Muscle of arm (tissue), 1 donor: ENCODE measurements at regions not wholly inside any gene's neighbourhood (a gene's known extent, or its start where the extent isn't known, plus 50 kb on each side); places are given as distances from the start of the nearest gene placed in this dataset.

Experiments
- DNase-seq: peaks from one replicate; pipeline ENCODE4 v3.0.0-alpha.2; 2013

DNA sequence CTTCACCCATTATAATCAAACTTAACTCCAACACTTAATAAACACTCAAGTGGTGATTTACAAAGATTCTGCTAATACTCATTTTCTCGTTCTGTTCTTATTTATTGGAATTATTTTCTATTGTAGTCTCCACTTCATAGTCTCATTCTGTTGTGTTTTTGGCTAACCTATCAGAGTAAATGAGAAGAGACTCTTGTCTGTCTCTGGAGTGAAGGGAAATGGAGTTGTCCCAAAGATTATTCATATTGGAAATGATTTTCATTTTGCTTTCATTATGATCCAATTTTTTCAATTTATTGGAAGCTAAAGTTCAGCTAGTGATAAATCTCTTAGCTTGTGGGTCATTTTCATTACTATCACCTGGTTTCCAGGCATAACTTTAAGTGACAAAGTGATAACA is 454.9 kb upstream of the JAG1 start:
- DNase-seq = no peak

DNA sequence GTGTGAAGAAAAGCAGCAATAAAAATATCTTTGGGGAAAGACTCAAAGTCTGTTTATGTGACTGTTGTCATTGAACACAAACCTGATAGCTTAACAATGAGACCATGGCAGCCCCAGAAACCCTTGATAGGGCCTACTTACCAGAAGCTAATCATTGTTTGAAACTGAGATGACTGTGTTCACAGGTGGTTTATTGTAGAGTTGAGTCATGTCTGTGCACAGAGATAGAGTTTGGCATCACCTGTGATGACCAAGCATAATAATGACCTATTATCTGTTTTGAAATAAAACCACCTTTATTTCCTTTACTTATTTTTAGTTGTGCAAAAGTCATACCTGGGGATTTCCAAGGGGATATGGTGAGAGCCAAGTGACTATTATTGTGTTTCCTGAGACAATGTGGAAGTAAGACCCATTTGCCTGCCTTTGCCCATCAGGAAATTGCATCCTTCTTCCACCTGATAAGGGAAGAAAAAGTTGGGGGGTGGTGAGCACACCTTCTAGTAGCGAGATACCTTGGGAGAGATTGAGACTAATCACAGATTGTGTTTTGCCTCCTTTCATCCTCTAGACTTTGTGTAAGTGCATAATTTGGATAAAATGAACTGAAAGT is 456.9 kb upstream of the JAG1 start:
- no peak for DNase-seq

DNA sequence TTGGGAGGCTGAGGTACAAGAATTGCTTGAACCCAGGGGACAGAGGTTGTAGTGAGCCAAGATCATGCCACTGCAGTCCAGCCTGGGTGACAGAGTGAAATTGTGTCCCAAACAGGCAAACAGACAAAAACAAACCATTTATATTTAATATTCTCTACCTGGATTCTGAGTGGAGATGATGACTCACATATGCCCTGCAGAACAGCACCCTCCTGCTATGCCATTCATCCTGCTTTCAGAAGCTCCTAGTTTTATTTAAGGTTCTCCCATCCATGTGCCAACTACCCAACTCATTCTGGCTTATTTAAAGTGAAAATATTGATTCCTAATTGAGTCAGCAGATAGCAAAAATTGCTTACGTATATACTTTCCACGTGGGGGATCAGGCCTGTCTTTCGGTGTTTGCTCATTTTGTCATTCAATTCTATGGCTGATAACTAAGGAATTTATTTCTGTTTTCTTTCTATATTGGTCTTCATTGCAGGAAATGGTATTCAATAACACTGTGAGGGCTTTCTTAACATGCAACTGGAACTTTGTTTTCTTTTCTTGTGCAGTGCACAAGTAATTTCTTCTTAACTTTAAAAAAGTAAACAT is 459.1 kb upstream of the JAG1 start:
- DNase-seq = no peak

- DNase-seq = no peak
These were observed 462.9 kb upstream of the JAG1 start for GRCh38 chr20:11136691-11137090.

DNA sequence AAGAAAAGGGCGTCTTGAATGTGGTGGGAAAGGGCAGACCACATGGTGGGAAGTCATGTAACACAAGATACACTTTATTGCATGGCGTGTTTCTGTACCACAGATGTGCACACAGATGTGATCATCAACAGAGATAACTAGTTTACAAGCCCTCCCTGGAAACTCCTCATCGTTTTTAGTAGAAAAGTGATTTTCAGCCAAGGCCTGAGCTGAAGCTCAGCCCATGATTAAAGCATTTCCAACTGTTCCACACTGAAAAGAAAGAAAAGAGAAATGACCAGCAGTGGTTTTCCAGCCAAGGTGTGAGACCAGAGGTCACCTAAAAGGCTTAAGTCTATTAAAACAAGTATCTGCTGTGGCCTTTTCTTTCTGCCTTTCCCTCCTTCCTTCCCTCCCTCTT is 463.9 kb upstream of the JAG1 start:
- peak; percentile 54 for DNase-seq

- DNase-seq = no peak
These were observed 466.6 kb upstream of the JAG1 start for GRCh38 chr20:11140359-11140758.

DNA sequence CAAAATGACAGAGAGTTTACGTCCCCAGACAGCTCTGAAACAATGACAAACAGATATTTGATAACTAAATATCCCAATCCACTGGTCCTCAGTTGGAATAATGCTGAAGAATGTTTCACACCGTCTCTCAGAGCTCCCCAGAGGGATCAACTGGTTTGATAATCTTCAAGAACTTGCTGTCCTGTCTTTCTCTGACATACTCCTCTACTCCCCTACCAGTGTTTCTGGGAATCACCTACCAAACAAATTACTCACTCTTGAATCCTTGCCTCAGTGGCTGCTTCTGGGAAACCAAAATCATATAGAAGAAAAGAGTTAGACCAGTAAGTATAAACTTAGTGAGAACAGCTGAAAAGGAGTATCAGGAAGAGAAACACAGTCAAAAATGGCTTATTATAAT is 469.7 kb upstream of the JAG1 start:
- DNase-seq = no peak

DNA sequence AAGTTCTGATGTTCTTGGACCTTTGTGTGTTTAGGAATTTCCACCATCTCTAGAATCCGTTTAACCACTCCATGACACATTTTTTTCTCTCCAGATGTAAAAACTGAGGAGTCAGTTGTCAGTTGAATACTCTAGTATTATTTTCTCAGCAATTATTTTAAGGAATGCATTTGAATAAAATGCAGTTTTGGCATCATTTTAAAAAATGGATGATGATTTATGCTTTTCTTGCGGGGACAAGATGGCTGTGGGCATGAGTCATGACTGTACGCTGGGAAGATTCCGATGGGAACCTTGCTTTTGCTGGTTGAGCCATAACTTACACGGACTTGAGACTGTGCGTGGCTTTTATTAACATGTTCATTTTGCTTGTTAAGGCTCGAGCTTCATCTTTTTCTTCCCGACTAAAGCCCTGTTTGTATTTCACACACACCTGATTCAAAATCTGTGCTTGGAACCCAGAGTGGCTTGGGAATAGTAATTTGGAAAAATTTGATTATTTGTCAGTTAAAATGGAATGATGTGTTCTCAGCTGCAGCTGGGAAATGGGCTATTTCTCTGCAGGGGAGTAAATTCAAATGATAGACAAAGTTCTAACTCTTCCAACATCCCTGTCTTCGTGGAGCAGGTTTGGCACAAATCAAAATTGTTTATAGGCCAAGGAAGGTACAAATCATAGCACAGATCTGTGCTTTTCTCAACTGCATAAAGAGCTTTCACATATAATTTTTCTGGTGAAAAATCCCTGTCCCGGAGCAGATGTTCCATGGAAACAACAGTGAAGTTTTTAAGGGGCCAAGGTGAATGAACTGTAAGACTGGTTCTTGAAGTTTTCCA is 470.5 kb upstream of the JAG1 start:
- DNase-seq = peak; percentile 58

DNA sequence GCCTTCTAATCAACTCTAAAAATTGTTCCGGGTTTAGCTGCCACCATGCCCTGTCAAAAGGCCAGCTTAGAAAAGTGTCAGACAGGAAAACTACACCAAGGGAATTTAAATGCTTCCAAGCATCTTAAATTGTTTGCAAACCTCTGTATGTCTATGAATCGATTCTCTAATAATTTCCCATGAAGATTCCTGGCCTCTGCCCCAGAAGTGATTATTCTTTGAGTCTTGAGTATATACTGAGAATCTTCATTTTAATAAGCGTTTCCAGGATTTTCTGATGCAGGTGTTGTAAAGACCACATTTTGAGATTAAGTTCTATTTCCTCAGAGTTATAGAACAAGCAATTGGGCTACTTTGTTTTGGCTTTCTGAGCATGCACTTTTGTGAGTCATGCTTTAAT is 471.8 kb upstream of the JAG1 start:
- DNase-seq = peak; percentile 48

DNA sequence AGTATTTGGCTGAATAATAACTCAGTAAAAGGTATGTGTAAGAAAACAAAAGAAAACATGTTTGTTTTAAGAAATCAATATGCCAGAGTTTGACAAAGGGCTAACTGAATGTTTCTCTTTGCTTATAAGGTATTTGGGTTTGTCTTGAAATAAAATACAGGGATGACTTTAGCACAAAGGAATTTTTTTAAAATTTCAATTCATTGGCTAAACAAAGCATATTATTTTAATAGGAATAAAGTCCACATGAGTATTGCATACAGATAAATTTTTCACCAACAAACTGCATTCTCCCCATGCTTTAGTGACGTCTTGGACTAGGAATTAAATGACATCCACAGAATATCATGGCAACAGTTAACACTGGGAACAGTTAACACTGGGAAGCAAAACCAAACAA is 480.0 kb upstream of the JAG1 start:
- no peak for DNase-seq

DNA sequence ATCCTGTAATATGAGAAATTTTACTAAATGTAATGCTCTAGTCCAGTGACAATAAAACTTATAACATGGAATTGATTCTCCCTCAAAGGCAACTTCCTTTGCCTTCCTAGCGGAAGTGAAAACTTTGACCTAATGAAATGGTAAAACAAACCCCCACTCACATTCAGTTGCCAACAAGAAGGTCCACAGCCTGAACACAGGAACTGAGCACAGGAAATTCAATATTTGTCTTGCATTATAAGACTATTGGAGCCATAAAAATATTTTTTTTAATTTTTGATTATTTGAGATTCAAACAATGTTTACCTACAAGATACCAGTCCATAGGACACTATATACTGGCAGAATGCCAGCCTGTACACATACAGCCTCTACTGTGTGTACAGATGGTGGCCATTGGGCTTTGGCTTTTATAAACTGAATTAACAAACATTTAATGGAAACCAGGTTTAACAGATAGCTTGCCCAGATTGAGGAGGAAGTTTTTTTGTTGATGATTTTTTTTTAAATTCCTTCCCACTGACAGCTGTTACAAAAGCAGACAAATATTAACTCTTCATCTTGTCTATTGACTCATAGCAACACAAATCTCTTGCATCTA is 481.5 kb upstream of the JAG1 start:
- no peak for DNase-seq

DNA sequence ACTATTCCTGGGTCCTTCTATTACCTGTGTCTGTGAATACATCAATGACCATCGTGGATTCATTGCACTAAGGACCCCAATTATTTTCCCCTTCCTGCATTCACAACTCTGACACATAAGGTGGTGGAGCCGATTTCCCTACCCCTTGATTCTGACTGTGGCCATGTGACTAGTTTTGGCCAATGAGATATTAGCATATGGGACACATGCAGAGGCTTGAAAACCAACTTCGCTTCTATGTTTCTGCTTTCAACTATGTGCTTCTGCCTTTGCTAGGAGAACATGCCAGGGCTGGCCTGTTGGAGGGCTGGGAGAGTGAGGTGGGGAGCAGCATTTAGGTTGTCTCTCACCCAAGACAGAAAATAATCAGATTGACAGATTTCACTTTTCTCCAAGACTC is 483.1 kb upstream of the JAG1 start:
- no peak for DNase-seq

DNA sequence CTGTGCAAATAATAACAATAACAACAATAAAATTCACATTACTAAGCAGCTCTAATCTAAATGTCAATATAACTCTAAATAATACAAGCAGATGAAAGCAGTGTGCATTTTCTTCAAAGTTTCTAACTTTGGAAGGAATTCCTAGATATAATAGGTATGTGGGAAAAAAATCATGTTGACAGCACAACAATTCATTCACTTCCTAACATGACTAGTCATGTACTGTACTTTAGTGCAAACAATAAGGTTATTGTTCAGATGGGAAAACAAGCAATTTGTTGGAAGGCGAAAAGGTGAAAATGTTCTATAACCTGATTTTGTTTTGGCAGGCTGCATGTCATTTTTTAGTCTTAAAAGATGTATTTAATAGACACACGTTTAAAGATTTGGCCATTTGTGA is 484.3 kb upstream of the JAG1 start:
- DNase-seq = no peak

- no peak for DNase-seq
These were observed 484.8 kb upstream of the JAG1 start for GRCh38 chr20:11158589-11158988.

DNA sequence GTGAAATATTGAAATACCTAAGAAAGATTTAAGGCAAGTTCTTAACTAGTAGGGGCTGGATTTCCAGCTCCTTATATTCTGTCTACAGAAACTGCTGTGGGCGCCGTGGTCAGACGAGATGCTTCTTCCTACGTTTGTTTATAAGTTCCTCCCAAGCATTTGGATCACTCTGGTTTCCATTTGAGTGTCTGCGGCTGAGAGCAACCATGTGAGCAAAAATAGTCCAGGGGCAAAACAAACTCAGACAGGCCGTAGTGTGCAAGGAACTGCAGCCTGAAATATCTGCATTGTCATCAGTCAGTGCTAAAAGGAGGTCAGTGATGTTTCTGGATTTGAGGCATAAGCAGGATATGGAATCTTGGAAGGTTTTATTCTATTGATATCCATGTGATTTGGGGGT is 485.9 kb upstream of the JAG1 start:
- DNase-seq = no peak

DNA sequence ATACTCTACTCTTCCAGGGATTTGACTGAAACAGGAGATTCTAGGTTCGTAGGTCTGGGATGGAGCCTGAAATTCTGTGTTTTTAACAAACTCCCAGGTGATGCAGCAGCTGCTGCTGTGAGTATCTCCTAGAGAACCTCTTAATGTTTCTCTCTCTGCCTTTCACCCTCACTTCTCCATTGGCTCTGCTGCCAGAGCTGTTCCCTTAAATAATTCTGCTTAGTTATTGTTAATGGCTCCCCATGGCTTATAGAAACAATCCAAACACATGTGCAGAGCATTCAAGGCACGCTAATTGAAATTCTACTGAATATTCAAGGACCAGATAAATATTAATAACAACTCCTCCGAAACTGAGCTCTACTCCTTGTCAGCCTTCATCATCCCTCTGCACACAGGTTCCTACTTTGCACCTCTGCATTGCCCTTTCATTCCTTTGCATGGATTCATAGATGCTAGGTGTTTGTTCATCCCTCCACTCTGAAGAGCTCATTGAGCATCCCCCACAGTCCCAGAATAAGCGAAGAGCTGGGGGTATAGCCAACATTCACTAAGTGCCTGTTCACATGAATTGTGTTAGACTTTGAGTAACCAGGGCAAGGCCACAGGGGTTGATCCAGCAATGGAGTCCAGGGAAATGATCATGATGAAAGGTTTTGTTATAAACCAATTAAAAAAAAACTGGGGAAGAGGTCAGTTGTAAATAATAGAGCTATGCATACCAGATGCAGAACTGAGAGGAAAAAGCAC is 488.4 kb upstream of the JAG1 start:
- DNase-seq = no peak

- no peak for DNase-seq
These were observed 492.0 kb upstream of the JAG1 start for GRCh38 chr20:11165789-11166188.

GRCh38 chr20:11166712-11167111 is 492.9 kb upstream of the JAG1 start:
- DNase-seq = no peak

DNA sequence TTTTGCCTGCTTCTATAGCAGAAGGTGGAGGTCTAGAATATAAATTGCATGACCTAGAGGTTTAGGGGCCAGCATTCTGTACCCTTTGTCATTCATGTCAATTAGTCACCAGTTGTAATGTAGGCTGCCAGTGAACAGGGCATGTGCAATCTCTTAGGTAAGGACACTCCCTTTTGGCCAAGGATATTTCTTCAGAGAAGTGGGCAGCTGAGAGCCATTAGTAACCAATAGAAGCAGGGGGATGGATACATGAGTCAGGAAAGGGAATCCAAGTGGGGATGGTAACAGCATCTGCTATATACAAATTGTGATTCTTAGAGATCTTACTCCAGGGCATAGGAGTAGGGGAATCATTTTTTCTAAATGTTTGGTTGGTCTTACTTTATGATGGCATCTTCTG is 494.2 kb upstream of the JAG1 start:
- no peak for DNase-seq

DNA sequence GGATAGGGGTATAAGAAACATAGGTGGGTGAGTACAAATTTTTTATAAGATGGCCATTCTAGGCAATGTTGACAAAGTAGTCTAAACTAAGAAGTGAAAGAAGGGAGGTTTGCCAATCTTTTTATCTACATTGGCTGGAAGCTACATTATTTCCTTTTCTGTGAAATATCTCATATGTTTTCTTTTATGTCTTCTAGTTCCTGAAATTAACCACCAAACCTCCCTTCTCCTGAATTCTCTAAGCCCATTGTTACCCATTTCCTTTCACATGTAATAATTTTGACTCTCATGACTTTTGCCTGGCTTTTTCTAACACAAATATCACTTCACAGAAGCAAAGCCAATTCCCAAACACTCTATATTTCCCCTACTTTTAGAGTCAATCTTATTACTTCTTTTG is 496.2 kb upstream of the JAG1 start:
- no peak for DNase-seq

DNA sequence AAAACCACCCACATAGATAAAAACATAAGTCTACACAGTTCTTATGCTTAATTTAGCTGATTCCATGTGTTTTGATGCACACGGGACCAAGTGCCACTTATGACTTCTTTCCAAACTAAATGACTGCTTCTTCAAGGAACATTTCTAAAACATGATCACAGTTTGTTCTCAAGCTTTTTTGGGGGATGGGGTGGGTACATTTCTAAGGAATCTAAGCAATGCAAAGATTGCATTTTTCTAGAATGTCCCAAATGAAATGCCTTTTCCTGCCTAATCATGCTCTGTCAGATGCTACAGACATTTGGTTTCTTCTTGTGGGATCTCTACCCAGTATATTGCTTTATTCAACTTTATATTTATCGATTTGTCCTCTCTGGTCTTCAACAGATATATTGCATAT is 496.8 kb upstream of the JAG1 start:
- no peak for DNase-seq

GRCh38 chr20:11172881-11173280 is 499.1 kb upstream of the JAG1 start:
- DNase-seq = no peak
